Body of pancreas (tissue), 4 donors: ENCODE measurements at regions not wholly inside any gene's neighbourhood (a gene's known extent, or its start where the extent isn't known, plus 50 kb on each side); places are given as distances from the start of the nearest gene placed in this dataset.
A peak's percentile ranks its signal among the peaks of the same experiment; 100 is the strongest.

Experiments
- ATAC-seq: fragments of 150-250 bp; one replicate; pipeline ENCODE4 v1.9.1; 2016
- DNase-seq, 4 donors: peaks; one replicate each; pipeline ENCODE4 v3.0.0-alpha.2; 2019
- H3K27ac ChIP-seq, 4 donors: fragments of 200-600 bp; sonication (generic); 1 replicate in 3 of 4; 2 replicates in 1 of 4; pipeline versions ENCODE4 v1.5.1 to v1.6.1; 2016 to 2019; ENCODE audit warnings: mild to moderate bottlenecking in 1 of 4, mixed read lengths in 1 of 4, moderate library complexity in 1 of 4
- H3K27me3 ChIP-seq, 2 donors: fragments of 200-600 bp; sonication (generic); one replicate each; pipeline ENCODE4 v1.6.0; 2016; ENCODE audit warnings: mild to moderate bottlenecking in 1 of 2
- H3K36me3 ChIP-seq, 2 donors: fragments of 200-600 bp; sonication (generic); replicated peaks in 1 of 2; 2 replicates each; pipeline ENCODE4 v1.5.1; 2016; ENCODE audit warnings: low read depth in 2 of 2; ENCODE audit not compliant: insufficient read depth in 1 of 2
- H3K4me1 ChIP-seq: fragments of 200-600 bp; sonication (generic); one replicate; pipeline ENCODE4 v1.6.0; 2016
- H3K4me3 ChIP-seq, 2 donors: fragments of 200-600 bp; sonication (generic); 1 replicate in 1 of 2; 2 replicates in 1 of 2; pipeline ENCODE4 v1.5.1; 2016 to 2019
- H3K9me3 ChIP-seq, 3 donors: fragments of 200-600 bp; sonication (generic); 1 replicate in 2 of 3; 2 replicates in 1 of 3; pipeline ENCODE4 v1.5.1; 2016
- CTCF ChIP-seq, 7 experiments: fragments of 450-650 bp in 4 of 7; fragments of 200-600 bp in 3 of 7; sonication (generic) in 3 of 7; IDR thresholded peaks; one replicate each; pipeline ENCODE4 v1.5.1; 2016 to 2019; ENCODE audit warnings: antibody characterized with exemption in 7 of 7
- POLR2A ChIP-seq, 3 donors: fragments of 450-650 bp; IDR thresholded peaks; one replicate each; pipeline ENCODE4 v1.6.1; 2016; ENCODE audit warnings: antibody characterized with exemption in 3 of 3, mild to moderate bottlenecking in 2 of 3
- WGBS, 2 donors: methylation state at CpG; one replicate each; pipeline ENCODE4 v1.1.5; 2017; 5-methylcytosine and 5-hydroxymethylcytosine counted together
- intact Hi-C: fragments of 100-400 bp; cut with DNase I; formaldehyde crosslinking; loops from one replicate; pipeline ENCODE4 v1.15.1; 2023

GRCh38 chr3:177944228-177944661 lies 592.0 kb upstream of the KCNMB2 start:
- Histone ChIP-seq H3K4me3 (no peak overlapping the region), H3K36me3 (no peaks in the 10 kb centered on the region), H3K27ac (no peak overlapping the region), H3K9me3 (no peaks in the 10 kb centered on the region), H3K4me1 (no peaks in the 10 kb centered on the region), H3K27me3 (no peaks in the 10 kb centered on the region)
- TF ChIP-seq POLR2A (IDR thresholded peaks at IDR 0.05) (no peak), CTCF (IDR thresholded peaks at IDR 0.05) (no peak)
- intact Hi-C loops = no loop called here
- DNase-seq = peak in 1 of 4 donors; percentile 9
- ATAC-seq = no peak
- WGBS, 2 donors = 46 to 53% methylated on average over 2 of the region's 2 CpGs

- DNase-seq (no peak), ATAC-seq (no peak)
- whole genome bisulfite sequencing, 2 donors = 86 to 88% methylated on average over 7 of the region's 7 CpGs
These were observed 590.2 kb upstream of the KCNMB2 start for GRCh38 chr3:177946048-177946447.

GRCh38 chr3:177946497-177946896 lies 589.7 kb upstream of the KCNMB2 start:
- Histone ChIP-seq H3K27me3 (no peaks in the 10 kb centered on the region), H3K4me3 (no peak overlapping the region), H3K4me1 (no peaks in the 10 kb centered on the region), H3K36me3 (no peaks in the 10 kb centered on the region), H3K9me3 (no peaks in the 10 kb centered on the region), H3K27ac (no peak overlapping the region)
- no peak for ATAC-seq
- DNase-seq = no peak
- intact Hi-C loops = no loop called here
- TF ChIP-seq POLR2A (IDR thresholded peaks at IDR 0.05) = no peak
- TF ChIP-seq CTCF (IDR thresholded peaks at IDR 0.05) = no peak
- 81 to 86% methylated on average over 1 of the region's 1 CpG for WGBS, 2 donors

More at GRCh38 chr3:177946048-177946447, 590.2 kb upstream of the KCNMB2 start:
- TF ChIP-seq CTCF (IDR thresholded peaks at IDR 0.05) (no peak), POLR2A (IDR thresholded peaks at IDR 0.05) (no peak)
- no peaks in the 10 kb centered on the region for H3K36me3 ChIP-seq
- H3K9me3 ChIP-seq = no peaks in the 10 kb centered on the region
- no peaks in the 10 kb centered on the region for H3K27me3 ChIP-seq
- no peak overlapping the region for H3K4me3 ChIP-seq
- H3K4me1 ChIP-seq = no peaks in the 10 kb centered on the region
- no peak overlapping the region for H3K27ac ChIP-seq
- intact Hi-C loops = no loop called here

GRCh38 chr3:177946936-177947335 lies 589.3 kb upstream of the KCNMB2 start:
- H3K36me3 ChIP-seq = no peaks in the 10 kb centered on the region
- DNase-seq (no peak), ATAC-seq (no peak)
- H3K27ac ChIP-seq = no peak overlapping the region
- no peaks in the 10 kb centered on the region for H3K4me1 ChIP-seq
- WGBS, 2 donors = 56 to 72% methylated on average over 3 of the region's 3 CpGs
- no peak for TF ChIP-seq POLR2A (IDR thresholded peaks at IDR 0.05)
- no peak for TF ChIP-seq CTCF (IDR thresholded peaks at IDR 0.05)
- no peak overlapping the region for H3K4me3 ChIP-seq
- intact Hi-C loops = no loop called here
- H3K9me3 ChIP-seq = no peaks in the 10 kb centered on the region
- H3K27me3 ChIP-seq = no peaks in the 10 kb centered on the region

- ATAC-seq = no peak
These were observed 588.3 kb upstream of the KCNMB2 start for GRCh38 chr3:177947901-177948300.

More at GRCh38 chr3:177947901-177948300, 588.3 kb upstream of the KCNMB2 start:
- TF ChIP-seq POLR2A (IDR thresholded peaks at IDR 0.05) (no peak), CTCF (IDR thresholded peaks at IDR 0.05) (no peak)
- intact Hi-C loops = no loop called here
- Histone ChIP-seq H3K36me3 (no peaks in the 10 kb centered on the region), H3K27ac (no peak overlapping the region), H3K4me1 (no peaks in the 10 kb centered on the region), H3K9me3 (no peaks in the 10 kb centered on the region), H3K4me3 (no peak overlapping the region), H3K27me3 (no peaks in the 10 kb centered on the region)
- 90 to 93% methylated on average over 2 of the region's 2 CpGs for WGBS, 2 donors
- no peak for DNase-seq
